ENCODE measurements at regions not wholly inside any gene's neighbourhood (a gene's known extent, or its start where the extent isn't known, plus 50 kb on each side); places are given as distances from the start of the nearest gene placed in this dataset.

GRCh38 chr1:239164451-239165180, 221.8 kb upstream of the CHRM3 start:
- no peak for TF ChIP-seq CTCF (IDR thresholded peaks at IDR 0.05; ENCODE audit: insufficient read depth, low read length, poor library complexity, severe bottlenecking)
- no peak for TF ChIP-seq EZH2phosphoT487 (conservative IDR thresholded peaks at IDR 0.05; ENCODE audit: low read length)
